ENCODE measurements at regions not wholly inside any gene's neighbourhood (a gene's known extent, or its start where the extent isn't known, plus 50 kb on each side); places are given as distances from the start of the nearest gene placed in this dataset.
"Not testable (repeated sequence)": the region's sequence is repeated elsewhere in the genome, so short reads cannot be mapped to it uniquely, and the experiment has no call there.

DNA sequence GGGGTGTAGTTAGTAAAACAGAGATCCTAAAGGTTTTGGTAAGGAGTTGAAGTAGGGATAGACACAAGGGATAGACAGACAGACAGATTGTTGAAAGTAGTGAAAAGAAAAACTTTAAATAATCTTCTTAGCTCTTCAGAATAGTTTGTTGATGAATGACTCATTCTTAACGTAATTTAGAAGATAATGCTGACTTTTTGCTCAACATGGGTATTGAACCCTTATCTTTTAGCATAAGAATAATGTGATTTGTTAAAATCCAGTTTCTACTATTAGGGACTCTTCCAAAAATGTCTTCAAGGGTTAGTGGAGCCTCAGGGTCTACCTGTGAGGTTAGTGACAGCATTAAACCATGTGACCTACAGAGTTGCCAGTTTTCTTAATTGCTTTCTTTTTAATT, 411.2 kb downstream of the ETV1 start:
- DNase-seq (ENCODE audit: low read depth), result no peak

- DNase-seq (ENCODE audit: low read depth), result no peak
These were observed 408.4 kb downstream of the ETV1 start for GRCh38 chr7:13581097-13581496.

DNA sequence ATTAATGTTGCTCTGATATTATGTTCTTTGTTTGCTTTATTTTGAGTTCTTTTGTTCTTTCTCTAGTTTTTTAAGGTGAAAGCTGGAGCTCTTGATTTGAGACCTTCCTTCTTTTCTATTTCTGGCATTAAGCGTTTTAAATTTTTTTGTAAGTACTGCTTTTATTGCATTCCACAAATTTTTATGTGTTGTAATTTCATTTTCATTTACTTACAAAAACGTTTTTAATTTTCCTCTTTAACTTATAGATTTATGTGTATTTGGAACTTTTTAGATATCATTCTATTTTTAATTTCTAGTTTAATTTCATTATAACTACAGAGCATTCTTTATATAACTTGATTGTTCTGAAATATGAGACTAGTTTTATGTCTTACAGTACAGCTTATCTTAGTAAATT, 395.6 kb downstream of the ETV1 start:
- no peak for DNase-seq (ENCODE audit: low read depth)

- no peak for DNase-seq (ENCODE audit: low read depth)
These were observed 387.4 kb downstream of the ETV1 start for GRCh38 chr7:13602036-13602435.

DNA sequence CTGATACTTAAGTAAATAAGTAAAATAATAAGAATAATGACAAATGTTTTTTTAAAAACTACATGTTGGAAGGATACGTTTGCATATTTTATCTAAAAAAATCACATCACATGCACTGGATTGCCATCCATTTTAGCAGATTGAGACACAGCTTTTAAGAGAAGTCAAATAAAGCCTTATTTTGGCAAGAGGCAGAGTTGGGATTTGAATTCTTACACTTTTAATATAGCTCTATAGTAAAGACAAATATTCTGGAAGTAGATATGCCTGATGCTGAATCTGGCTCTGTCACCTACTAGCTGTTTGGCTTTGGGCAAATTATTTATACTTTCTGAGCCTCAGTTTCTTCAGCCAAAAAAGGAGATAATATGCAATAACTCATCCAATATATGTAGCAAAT, 386.4 kb downstream of the ETV1 start:
- no peak for DNase-seq (ENCODE audit: low read depth)

DNA sequence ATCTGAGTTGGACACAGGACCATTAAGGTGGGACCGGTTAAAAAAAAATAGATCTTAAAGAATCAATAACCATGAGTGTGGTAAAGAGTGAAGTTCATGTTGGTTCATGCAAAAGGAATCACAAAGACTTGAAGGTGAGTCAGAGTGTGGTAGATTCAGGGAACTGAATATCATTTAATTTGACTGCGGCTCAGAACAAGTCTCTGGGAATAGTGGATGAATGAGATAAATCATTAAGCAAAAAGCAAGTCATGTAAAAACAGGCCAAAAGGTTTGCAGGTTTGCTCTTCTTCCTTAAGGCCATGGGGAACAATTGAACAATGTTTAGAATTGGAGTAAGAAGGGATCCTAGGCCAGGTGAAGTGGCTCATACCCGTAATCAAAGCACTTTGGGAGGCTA, 385.8 kb downstream of the ETV1 start:
- no peak for DNase-seq (ENCODE audit: low read depth)

DNA sequence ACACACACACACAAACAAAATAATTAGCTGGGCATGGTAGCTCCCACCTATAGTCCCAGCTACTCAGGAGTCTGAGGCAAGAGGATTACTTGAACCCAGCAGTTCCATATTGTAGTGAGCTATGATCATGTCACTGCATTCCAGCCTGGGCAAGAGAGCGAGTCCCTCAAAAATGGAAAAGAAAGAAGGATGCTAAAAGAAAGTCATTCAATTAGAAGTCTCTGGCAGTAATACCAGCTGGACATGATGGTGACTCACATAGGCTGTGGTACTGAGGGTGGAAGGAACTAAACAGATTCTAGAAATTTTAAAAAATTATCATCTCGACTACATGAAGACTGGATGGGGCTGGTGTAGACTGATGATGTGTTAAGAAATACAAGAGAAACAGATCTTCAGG, 385.3 kb downstream of the ETV1 start:
- DNase-seq (ENCODE audit: low read depth), result no peak

DNA sequence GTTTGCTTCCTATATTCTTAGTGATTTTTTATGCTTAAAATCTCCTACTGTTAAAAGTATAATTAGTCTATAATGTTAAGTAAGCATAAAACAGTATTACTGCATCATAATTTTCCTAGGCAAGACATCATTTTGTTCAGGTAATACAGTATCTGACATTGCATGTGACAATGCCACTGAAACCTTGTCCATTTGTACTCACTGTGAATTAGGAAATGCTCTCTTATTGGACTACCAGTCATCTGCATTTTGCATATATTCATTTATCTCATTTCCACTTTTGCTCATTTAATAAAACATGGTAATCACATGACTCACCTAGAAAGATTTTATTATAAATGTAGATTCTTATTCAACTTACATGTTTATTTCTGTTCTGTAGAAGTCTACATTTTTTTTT, 379.1 kb downstream of the ETV1 start:
- no peak for DNase-seq (ENCODE audit: low read depth)

GRCh38 chr7:13615679-13616078, 373.8 kb downstream of the ETV1 start:
- no peak for DNase-seq (ENCODE audit: low read depth)

- DNase-seq (ENCODE audit: low read depth), result no peak
These were observed 362.0 kb downstream of the ETV1 start for GRCh38 chr7:13627455-13627854.

GRCh38 chr7:13628239-13629001, 361.0 kb downstream of the ETV1 start:
- DNase-seq (ENCODE audit: low read depth), result no peak

DNA sequence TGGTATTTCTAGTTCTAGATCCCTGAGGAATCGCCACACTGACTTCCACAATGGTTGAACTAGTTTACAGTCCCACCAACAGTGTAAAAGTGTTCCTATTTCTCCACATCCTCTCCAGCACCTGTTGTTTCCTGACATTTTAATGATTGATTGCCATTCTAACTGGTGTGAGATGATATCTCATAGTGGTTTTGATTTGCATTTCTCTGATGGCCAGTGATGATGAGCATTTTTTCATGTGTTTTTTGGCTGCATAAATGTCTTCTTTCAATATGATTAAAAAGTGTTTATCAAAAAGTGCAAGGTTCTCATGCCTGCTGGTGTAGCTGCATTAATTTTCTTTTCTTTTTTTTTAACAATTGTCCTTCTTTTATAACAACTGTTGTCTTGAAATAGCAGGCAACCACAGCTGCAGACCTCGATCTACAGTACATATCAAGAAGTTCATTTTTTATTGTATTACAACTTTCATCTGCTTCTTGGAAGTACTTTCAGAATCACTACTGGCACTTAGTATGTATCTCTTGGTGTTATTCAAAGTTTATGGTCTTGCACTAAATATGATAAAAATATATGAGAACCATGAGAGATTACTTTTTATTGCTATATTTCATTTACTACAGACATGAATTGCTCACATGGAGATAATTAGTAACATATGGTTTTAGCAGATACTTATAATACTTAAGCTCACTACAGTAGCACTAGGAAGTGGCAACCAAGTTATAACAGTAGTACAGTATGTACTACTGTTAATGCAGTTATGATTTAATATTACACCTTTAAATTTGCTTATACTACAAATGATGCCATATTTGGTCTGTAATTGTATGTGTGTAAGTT, 358.0 kb downstream of the ETV1 start:
- DNase-seq (ENCODE audit: low read depth), result not testable (repeated sequence)

DNA sequence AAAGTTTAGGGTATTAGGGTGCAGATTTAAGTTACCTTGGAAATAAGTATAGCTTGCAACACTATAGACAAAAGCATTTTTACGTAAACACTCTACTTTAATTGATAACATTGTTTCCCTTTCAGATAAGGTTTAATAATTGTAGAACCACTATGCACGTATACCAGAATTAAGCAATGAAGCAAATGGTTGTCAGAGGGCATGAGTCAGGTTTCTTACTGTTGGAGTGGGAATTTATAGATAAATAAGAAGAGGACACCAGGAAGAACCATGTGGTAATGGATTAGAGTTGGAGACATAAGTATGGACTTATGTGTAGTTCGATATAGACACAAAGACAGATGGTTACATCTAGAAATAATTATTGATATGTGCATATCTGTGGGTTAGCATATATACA, 355.6 kb downstream of the ETV1 start:
- no peak for DNase-seq (ENCODE audit: low read depth)

DNA sequence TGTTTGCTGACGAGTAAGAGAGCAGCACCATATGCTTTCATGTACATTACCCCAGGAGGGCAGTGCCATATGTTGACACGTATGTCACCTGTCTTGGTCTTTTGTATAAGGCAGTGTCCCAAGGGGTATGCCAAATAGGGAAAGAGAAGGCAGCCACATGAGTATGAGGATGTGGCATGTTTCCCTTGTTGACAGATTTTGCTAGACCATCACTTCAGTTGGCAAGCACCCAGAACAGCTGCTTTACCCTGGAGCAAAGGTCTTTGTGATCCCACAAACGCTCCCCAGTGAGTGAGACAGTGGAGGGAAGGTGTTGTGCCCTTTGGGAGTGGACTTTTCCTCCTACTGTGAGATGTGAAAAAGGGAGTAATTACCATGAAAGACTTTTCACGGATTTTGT, 350.1 kb downstream of the ETV1 start:
- DNase-seq (ENCODE audit: low read depth), result no peak

- DNase-seq (ENCODE audit: low read depth), result no peak
These were observed 347.8 kb downstream of the ETV1 start for GRCh38 chr7:13641714-13642113.

GRCh38 chr7:13651167-13651566, 338.3 kb downstream of the ETV1 start:
- no peak for DNase-seq (ENCODE audit: low read depth)

GRCh38 chr7:13656330-13656729, 333.1 kb downstream of the ETV1 start:
- DNase-seq (ENCODE audit: low read depth), result no peak

DNA sequence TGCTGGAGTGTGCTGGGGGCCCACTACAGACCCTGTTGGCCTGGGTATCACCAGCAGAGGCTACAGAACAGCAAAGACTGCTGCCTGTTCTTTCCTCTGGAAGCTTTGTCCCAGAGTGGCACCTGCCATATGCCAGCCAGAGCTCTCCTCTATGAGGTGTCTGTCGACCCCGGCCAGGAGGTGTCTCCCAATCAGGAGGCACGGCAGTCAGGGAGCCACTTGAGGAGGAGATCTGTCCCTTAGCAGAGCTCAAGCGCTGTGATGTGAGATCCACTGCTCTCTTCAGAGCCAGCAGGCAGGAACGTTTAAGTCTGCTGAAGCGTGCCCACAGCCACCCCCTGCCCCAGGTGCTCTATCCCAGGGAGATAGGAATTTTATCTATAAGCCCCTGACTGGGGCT, 316.2 kb downstream of the ETV1 start:
- DNase-seq (ENCODE audit: low read depth), result no peak

DNA sequence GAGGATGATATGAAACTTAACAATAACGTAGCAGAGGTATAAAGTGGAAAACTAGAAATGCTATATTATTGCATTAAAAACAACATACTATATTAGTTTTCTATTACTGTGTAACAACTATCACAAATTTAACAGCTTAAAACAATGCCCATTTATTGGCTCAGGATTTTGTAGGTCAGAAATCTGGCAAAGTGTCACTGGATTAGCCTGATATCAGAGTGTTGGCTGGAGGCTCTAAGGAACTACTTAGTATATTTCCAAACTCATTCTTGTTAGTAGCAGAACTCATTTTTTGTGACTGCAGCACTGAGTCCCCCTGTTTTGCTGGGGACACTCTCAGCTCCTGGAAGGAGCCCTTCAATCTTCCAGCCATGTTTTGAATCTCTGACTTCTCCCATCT, 306.8 kb downstream of the ETV1 start:
- no peak for DNase-seq (ENCODE audit: low read depth)

DNA sequence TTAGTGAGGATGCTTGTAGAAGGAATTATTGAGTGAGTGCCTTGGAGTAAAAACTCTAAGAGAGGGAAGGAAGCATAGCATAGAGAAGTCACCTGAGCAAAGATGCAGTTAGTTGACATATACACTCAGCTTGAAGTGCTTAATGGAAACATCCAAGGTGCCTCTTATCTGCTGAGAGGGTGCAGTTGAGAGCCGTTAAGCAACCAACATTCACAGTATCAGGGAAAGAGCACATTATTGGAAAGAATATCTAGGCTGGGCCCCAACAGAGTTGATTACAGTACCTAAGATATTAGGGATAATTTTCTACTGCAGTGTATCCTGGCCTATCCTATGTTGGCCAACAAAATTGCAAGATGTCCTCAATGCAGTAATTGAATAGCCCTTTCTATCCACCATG, 302.0 kb downstream of the ETV1 start:
- no peak for DNase-seq (ENCODE audit: low read depth)

DNA sequence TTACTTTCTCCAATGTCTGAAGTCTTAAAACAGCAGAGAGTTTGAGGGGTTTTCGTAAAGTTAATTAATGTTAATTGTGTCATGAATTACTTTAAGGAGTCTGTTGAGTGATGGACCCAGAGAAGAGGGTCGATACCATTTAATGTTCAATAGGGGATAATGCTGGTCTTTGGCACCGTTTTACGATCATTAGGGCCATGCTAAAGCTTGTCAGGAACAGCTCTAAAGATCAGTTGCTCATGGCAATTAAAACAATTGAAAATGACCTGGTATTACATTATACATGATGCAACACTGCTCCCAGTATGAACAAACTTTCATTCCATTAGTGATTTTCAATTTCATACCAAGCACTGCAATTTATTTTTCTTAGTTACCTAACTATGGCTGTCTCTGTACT, 296.9 kb downstream of the ETV1 start:
- no peak for DNase-seq (ENCODE audit: low read depth)

- DNase-seq (ENCODE audit: low read depth), result no peak
These were observed 287.2 kb downstream of the ETV1 start for GRCh38 chr7:13702251-13702650.

DNA sequence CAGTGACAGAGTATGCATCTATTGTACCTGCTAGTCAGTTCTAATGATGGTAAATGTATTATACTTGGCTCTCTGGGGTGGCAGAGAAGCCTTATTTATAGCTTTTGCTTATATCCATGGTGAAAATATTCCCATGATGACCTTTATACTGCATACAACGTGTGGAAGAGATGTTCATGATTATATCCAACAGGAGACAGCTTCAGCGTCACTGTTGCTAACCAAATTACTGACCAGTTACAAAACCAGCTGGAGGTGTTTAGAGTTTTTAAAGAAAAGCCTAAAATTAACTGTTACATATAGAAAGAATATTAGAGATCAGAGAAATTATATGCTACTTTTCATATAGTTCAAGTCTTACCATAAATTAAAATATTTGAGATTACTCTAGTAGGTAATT, 280.8 kb downstream of the ETV1 start:
- no peak for DNase-seq (ENCODE audit: low read depth)
